ENCODE measurements at regions not wholly inside any gene's neighbourhood (a gene's known extent, or its start where the extent isn't known, plus 50 kb on each side); places are given as distances from the start of the nearest gene placed in this dataset.

- TF ChIP-seq CTCF (IDR thresholded peaks at IDR 0.05) (no peak), CBX8 (IDR thresholded peaks at IDR 0.05) (no peak), POLR2A (IDR thresholded peaks at IDR 0.05; ENCODE audit: low read length) (no peak), JUN (IDR thresholded peaks at IDR 0.05) (no peak), ZC3H11A (IDR thresholded peaks at IDR 0.05) (no peak), NR3C1 (IDR thresholded peaks at IDR 0.05) (no peak), EP300 (IDR thresholded peaks at IDR 0.05) (no peak), USF2 (IDR thresholded peaks at IDR 0.05) (no peak), BHLHE40 (IDR thresholded peaks at IDR 0.05; ENCODE audit: low read depth, low read length) (no peak), ZFP36 (IDR thresholded peaks at IDR 0.05; ENCODE audit: borderline replicate concordance, partially characterized antibody) (no peak), REST (IDR thresholded peaks at IDR 0.05) (no peak), EHMT2 (IDR thresholded peaks at IDR 0.05; ENCODE audit: low read depth) (no peak), GATA3 (IDR thresholded peaks at IDR 0.05; ENCODE audit: borderline replicate concordance) (no peak), TP53 (CRISPR knock-in tag; IDR thresholded peaks at IDR 0.05) (no peak)
Observed at GRCh38 chr7:120039138-120039537, 233.8 kb upstream of the KCND2 start.
